GM12872 (cell line): ENCODE measurements at regions not wholly inside any gene's neighbourhood (a gene's known extent, or its start where the extent isn't known, plus 50 kb on each side); places are given as distances from the start of the nearest gene placed in this dataset.

ENCODE experiments used
- CTCF ChIP-seq: IDR thresholded peaks from 3 replicates; pipeline ENCODE4 v1.5.1; 2011; ENCODE audit warnings: low read depth, mild to moderate bottlenecking, low read length, moderate library complexity; ENCODE audit not compliant: insufficient read depth

- TF ChIP-seq CTCF, result no peak
Observed at GRCh38 chr4:146112389-146112788, 63.1 kb upstream of the LSM6 start.

DNA sequence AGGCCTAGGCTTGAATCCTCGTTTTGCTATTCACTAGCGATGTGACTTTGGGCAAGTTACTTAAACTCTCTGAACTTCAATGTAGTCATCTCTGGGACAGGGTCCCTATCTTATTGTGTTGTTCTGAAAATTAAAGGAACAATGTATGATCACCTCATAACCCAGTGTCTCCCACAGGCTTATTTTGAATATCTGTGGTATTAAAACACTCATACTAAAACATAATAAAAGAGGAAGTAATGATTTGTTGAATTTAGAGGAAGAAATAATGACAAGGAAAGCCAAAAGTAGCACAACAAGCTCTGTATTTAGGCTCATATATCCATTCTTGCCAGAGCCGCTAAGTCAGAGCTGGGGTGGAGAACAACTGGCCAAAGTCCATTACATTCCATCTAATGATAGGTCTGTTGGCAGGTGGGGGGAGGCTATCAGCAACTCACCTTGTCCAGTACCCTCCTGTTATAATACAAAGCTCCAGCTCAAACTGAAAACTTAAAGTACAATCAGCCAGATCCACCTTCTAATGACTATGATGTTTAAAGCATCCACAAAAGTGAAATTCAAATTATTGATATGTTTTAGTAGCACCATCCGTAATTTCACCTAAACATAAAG lies 64.5 kb upstream of the LSM6 start:
- TF ChIP-seq CTCF, result no peak

GRCh38 chr4:146108756-146109155 lies 66.8 kb upstream of the LSM6 start:
- TF ChIP-seq CTCF, result no peak

DNA sequence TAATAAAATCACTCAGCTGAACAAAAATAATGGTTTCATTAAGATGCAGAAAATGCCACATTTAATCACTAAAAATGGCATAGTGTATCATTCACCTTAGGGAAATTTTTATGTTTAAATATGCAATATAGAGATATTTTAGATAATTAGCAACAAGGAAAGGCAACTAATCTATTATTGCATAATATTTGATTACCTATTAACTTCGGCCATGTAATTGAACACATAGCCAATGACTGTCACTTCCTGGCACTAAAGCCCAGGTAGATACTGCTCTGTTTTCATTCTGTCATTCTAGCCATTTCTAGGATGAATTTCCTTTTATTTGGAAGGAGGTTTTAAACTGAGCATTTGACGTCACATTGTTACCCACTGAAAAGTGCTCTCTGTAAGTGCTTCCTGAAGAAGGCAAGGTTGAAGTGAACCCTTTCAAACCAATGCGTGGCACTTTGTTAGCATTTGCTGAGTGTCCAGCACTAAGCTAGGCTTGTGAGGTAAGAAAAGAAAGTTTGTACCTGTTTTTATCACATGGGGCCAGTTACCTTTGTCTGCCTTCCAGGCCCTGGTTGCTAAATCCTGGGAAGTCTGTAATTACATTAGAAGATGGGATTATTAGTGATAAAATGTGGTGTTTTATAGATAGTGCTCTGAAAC lies 67.8 kb upstream of the LSM6 start:
- no peak for TF ChIP-seq CTCF

DNA sequence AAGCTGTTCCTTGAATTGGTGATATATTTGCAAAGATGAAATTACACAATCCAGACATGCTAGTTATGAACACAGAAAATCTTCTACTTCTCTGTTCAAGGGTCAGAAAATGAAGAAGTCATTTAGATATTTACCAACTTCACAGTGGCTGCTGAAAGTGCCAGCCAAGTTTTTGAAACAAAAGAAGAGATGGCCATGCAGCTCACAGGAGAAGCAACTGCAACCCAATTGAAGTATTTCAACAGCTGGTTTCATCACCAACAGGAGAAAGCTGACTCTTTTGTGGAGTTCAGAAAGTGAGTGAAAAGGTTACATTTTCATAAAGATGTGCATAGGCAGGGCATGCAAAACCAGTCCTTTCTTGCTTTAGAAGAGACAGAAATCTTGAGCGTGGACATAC lies 70.1 kb upstream of the LSM6 start:
- TF ChIP-seq CTCF, result no peak

- no peak for TF ChIP-seq CTCF
Observed at GRCh38 chr4:146104541-146104940, 71.0 kb upstream of the LSM6 start.

- 0 out of 3 replicates have a peak, but pooled peaks have one; percentile 9 for TF ChIP-seq CTCF
Observed at GRCh38 chr4:146099585-146099984, 75.9 kb upstream of the LSM6 start.
